ENCODE measurements at regions not wholly inside any gene's neighbourhood (a gene's known extent, or its start where the extent isn't known, plus 50 kb on each side); places are given as distances from the start of the nearest gene placed in this dataset.
"Not testable (repeated sequence)": the region's sequence is repeated elsewhere in the genome, so short reads cannot be mapped to it uniquely, and the experiment has no call there.

GRCh38 chrX:75673468-75673867, 111.6 kb downstream of the MAGEE2 start:
- DNase-seq: no peak

GRCh38 chrX:75655627-75656026, 129.4 kb downstream of the MAGEE2 start:
- DNase-seq: no peak

GRCh38 chrX:75649829-75650228, 127.0 kb upstream of the ZDHHC15 start:
- DNase-seq: no peak

DNA sequence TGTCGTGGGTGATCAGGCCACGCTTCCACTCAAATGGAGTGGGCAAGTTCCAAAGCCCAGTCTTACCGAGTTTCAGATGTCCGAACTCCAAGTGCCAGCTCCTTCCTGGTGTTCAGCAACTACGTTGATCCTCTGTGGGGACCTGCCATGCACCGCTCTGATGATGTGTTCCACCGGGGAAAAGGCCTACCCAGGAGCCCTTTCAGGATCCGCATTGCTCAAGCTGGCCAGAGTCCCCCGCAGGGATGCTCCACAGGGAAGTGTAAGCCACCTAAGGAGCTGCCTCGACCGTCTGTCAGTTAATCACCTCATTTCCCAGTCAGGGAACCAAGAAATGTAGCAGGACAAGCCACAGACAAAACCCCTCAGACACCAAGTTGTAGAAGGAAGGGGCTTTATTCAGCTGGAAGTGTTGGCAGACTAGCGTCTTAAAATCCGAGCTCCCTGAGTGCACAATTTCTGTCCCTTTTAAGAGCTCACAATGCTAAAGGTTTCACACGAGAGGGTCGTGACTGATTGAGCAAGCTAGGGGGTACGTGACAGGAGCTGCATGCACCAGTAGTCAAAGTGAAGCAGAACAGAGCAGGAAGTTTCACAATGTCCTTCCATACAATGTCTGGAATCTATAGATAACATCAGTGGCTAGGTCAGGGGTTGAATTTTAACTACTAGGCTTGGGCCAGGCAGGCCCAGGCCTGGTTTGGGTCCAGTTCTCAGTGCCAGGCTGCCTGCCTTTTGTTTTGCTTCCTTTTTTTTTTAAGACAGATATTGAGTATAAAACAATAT, 126.2 kb upstream of the ZDHHC15 start:
- no peak for DNase-seq

- DNase-seq: no peak
Observed at GRCh38 chrX:75642811-75643361, 120.0 kb upstream of the ZDHHC15 start.

DNA sequence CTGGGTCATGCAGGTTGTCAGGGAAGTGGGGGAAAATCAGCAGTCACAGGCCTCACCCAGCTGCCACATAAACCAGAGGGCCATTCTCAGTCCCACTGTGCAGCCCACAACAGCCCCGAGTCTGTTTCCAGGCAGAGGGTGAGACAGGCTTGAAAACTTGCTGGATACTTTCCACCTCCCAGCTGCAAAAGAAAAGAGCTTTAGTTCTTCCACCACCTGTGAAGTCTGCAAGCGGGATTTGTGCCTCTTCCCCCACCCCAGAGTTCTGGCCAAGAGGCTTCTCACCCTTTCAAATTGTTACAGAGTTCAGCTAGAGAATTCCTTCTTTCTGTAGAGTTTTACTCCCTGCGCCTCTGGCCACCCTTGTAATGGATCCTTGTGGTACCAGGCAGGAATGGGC, 115.5 kb upstream of the ZDHHC15 start:
- no peak for DNase-seq

DNA sequence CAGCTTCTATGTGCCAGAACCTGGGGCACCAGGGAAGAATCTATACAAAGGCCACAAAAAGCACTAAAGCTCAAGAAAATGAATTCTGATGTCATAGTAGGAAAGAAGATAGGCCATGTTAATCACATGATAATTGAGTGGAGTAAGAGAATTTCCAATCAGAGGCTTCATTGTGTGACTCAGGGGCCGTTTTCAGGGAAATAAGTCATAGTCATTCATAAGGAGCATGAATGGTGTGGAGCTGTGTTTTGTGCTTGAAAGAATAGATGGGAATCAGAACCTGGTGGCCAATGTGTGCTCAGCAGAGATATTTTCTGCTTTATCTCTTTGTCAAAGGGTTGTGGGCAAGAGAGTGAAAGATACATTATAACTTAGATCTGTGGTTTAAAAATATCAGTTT, 102.4 kb upstream of the ZDHHC15 start:
- DNase-seq: no peak

DNA sequence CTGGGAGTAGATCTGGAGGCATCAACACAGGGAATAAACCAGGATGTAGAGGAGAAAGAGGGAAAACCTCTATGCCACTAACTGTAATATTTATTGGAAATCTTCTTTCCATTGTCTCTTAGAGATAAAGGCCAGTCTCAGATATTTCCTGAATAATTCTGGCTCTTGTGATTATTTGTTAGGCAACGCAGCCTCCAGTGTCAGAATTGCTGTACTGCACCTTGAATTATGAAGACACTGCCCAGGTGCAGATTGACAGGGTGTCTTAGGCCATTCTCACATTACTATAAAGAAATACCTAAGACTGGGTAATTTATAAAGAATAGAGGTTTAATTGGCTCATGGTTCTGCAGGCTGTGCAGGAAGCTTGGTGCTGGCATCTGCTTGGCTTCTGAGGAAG, 100.7 kb upstream of the ZDHHC15 start:
- DNase-seq: no peak

DNA sequence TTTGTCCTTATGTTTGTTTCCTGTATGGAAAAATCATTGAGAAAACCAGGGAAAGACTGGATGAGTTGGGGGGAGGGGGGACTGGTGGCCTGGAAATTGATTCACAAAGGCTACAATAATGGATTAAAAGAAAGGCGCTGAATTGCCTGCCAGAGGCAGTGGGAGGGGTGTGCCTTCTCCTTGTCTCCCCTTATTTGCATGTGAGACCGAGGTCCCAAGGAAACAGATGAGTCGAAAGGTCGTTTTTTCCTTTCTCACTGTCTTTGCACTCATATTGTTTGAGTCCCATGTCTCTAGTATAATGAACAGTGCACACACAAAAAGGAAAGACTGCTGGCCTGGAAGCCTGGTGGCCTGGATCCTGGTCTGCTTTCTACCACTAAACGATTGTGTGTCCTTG, 86.6 kb upstream of the ZDHHC15 start:
- DNase-seq: no peak

- peak; percentile 1 for DNase-seq
Observed at GRCh38 chrX:75603833-75604232, 81.0 kb upstream of the ZDHHC15 start.

- not testable (repeated sequence) for DNase-seq
Observed at GRCh38 chrX:75602022-75602421, 79.2 kb upstream of the ZDHHC15 start.

GRCh38 chrX:75596178-75596577, 73.3 kb upstream of the ZDHHC15 start:
- no peak for DNase-seq

- DNase-seq: not testable (repeated sequence)
Observed at GRCh38 chrX:75593186-75593585, 70.3 kb upstream of the ZDHHC15 start.

GRCh38 chrX:75582511-75582910, 59.7 kb upstream of the ZDHHC15 start:
- DNase-seq: no peak

All from NCI-H526 treated with DMSO at 0.1 percent for 48 hours (cell line).